ENCODE measurements at regions not wholly inside any gene's neighbourhood (a gene's known extent, or its start where the extent isn't known, plus 50 kb on each side); places are given as distances from the start of the nearest gene placed in this dataset.

DNA sequence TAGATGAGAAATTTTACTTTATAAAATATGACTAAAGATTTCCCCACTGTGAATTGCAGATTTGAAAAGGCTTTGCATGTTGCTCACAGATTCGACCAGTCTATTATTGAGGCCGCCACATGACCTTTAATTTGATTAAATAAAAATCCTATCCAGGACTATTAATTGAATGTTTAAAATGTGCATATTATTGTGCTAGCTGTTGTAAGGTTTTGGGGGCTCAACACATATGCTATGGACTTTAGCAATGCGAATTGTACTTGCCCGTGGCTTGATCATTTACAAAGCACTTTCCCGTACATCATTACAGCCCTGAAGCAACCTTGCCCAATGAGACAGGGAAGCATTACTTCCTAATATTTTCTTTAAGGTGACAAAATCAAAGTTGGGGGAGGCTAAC is 243.0 kb downstream of the ACTR3B start:
- H3K9me3 Mint-ChIP-seq (ENCODE audit: unreplicated experiment): peaks cover 2% of the 10 kb centered on the region
- TF ChIP-seq, protein P1, sequence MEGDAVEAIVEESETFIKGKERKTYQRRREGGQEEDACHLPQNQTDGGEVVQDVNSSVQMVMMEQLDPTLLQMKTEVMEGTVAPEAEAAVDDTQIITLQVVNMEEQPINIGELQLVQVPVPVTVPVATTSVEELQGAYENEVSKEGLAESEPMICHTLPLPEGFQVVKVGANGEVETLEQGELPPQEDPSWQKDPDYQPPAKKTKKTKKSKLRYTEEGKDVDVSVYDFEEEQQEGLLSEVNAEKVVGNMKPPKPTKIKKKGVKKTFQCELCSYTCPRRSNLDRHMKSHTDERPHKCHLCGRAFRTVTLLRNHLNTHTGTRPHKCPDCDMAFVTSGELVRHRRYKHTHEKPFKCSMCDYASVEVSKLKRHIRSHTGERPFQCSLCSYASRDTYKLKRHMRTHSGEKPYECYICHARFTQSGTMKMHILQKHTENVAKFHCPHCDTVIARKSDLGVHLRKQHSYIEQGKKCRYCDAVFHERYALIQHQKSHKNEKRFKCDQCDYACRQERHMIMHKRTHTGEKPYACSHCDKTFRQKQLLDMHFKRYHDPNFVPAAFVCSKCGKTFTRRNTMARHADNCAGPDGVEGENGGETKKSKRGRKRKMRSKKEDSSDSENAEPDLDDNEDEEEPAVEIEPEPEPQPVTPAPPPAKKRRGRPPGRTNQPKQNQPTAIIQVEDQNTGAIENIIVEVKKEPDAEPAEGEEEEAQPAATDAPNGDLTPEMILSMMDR (IDR thresholded peaks at IDR 0.05; ENCODE audit: partially characterized antibody, unreplicated experiment): no peak
- peaks cover 1% of the 10 kb centered on the region for H3K27me3 Mint-ChIP-seq (ENCODE audit: unreplicated experiment)
- no peak for DNase-seq
- no peaks in the 10 kb centered on the region for H3K4me1 Mint-ChIP-seq (ENCODE audit: low read depth, unreplicated experiment)
- H3K4me3 Mint-ChIP-seq (ENCODE audit: unreplicated experiment): no peak overlapping the region
- H3K36me3 Mint-ChIP-seq (ENCODE audit: unreplicated experiment): no peaks in the 10 kb centered on the region
- no peak overlapping the region for H3K27ac Mint-ChIP-seq (ENCODE audit: unreplicated experiment)

DNA sequence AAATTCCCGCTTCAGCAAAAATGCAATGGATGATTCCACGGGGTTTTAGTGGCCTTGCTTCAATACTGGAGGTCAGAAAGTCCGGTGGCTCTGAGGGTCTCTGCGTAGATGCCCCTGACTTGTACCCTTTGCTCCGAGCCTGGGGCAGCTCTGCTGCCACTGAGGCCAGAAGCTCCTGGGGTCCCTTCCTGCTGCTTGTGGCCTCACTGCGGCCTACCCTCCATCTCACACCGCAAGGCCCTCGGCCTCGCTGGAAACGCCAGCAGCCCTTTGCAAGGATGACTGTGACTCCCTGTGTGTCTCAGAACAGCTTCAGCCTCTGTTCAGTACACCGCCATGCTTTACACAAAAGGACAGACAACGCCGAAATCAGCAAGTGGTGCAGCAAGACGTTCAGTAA is 244.8 kb downstream of the ACTR3B start:
- Mint-ChIP-seq H3K9me3 (ENCODE audit: unreplicated experiment) (peaks cover 2% of the 10 kb centered on the region), H3K27me3 (ENCODE audit: unreplicated experiment) (peaks cover 1% of the 10 kb centered on the region), H3K4me3 (ENCODE audit: unreplicated experiment) (no peak overlapping the region), H3K36me3 (ENCODE audit: unreplicated experiment) (no peaks in the 10 kb centered on the region), H3K27ac (ENCODE audit: unreplicated experiment) (no peak overlapping the region), H3K4me1 (ENCODE audit: low read depth, unreplicated experiment) (no peaks in the 10 kb centered on the region)
- TF ChIP-seq, protein P1 (IDR thresholded peaks at IDR 0.05; ENCODE audit: partially characterized antibody, unreplicated experiment): no peak
- DNase-seq: no peak

DNA sequence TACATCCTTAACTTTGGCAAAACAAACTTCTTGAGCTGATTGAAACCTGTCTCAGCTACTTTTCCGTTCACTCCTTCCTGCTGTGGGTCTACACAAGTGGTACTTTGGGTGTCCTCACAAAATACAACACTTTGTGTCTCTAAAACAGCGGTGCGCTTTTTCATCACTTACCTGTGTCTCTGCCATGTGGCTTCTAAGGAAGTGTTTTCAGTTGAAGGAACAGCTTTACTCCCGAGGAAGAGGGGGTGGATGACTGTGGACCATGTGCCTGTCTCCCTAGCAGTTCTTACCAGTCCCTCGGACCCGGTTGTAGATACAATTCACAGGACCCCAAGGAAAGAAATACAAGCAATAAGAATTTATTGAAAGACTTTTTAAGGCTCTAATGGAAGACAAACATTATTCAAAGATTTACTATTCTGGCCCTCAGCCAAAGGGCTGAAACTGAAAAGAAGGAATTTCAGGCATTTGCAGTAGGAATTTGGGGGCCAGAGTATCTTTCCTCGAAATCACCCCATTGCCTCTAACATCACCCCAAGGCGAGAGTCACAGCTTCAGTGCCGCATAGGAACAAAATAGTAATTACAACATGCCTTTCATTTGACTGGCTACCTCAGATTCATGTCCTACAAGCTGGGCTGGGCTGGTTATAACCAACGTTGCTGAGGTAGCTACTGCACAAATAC is 246.3 kb downstream of the ACTR3B start:
- TF ChIP-seq, protein P1 (IDR thresholded peaks at IDR 0.05; ENCODE audit: partially characterized antibody, unreplicated experiment): no peak
- DNase-seq: no peak
- Mint-ChIP-seq H3K4me1 (ENCODE audit: low read depth, unreplicated experiment) (no peaks in the 10 kb centered on the region), H3K9me3 (ENCODE audit: unreplicated experiment) (peaks cover 2% of the 10 kb centered on the region), H3K4me3 (ENCODE audit: unreplicated experiment) (no peak overlapping the region), H3K27me3 (ENCODE audit: unreplicated experiment) (peaks cover 1% of the 10 kb centered on the region), H3K27ac (ENCODE audit: unreplicated experiment) (no peak overlapping the region), H3K36me3 (ENCODE audit: unreplicated experiment) (no peaks in the 10 kb centered on the region)

DNA sequence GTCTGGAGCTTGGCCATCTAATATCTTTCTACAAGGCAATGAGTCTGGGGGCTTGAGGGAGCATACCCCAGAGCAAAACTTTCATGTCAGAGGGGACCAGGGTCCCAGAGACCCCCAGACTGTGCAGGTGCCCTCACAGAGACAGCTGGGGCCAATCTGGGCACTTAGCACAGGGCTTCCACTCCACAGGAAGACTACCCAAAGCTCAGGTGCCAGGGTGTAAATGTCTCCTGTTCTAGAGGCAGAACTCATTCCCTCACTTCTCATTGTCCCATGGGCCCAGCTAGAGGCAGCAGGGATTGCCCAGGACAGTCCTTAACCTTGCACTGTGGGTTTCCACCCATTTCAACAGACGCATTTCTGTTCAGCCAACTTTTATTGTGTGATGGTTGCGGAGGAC is 246.9 kb downstream of the ACTR3B start:
- Mint-ChIP-seq H3K9me3 (ENCODE audit: unreplicated experiment) (peaks cover 2% of the 10 kb centered on the region), H3K4me3 (ENCODE audit: unreplicated experiment) (no peak overlapping the region), H3K27ac (ENCODE audit: unreplicated experiment) (no peak overlapping the region), H3K27me3 (ENCODE audit: unreplicated experiment) (peaks cover 1% of the 10 kb centered on the region), H3K36me3 (ENCODE audit: unreplicated experiment) (no peaks in the 10 kb centered on the region), H3K4me1 (ENCODE audit: low read depth, unreplicated experiment) (no peaks in the 10 kb centered on the region)
- TF ChIP-seq, protein P1 (IDR thresholded peaks at IDR 0.05; ENCODE audit: partially characterized antibody, unreplicated experiment): no peak
- no peak for DNase-seq

DNA sequence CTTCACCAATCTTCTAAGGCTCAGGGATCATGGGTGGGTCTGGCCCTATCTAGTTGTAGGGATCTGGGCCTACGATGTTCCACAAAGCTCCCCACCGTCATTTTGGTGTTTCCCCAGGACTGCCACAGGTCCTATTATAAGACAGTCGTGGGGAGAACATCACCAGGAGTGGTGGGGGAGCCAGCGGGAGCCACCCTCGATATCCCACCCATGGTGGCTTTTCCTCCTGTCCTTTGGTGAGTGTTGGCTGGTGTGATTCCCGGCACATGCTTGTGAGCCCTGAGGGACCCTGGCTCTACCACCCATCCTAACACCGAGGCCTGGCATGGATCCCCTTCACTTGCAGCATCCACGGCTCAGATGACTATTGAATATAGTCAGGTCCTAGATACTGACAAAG is 247.4 kb downstream of the ACTR3B start:
- Mint-ChIP-seq H3K27ac (ENCODE audit: unreplicated experiment) (no peak overlapping the region), H3K4me1 (ENCODE audit: low read depth, unreplicated experiment) (no peaks in the 10 kb centered on the region)

More for the DNA sequence above, 247.4 kb downstream of the ACTR3B start:
- Mint-ChIP-seq H3K9me3 (ENCODE audit: unreplicated experiment) (peaks cover 2% of the 10 kb centered on the region), H3K36me3 (ENCODE audit: unreplicated experiment) (no peaks in the 10 kb centered on the region), H3K4me3 (ENCODE audit: unreplicated experiment) (no peak overlapping the region), H3K27me3 (ENCODE audit: unreplicated experiment) (peaks cover 1% of the 10 kb centered on the region)
- TF ChIP-seq, protein P1 (IDR thresholded peaks at IDR 0.05; ENCODE audit: partially characterized antibody, unreplicated experiment): no peak
- DNase-seq: no peak
